Heart left ventricle (tissue), 16 donors: ENCODE measurements at regions not wholly inside any gene's neighbourhood (a gene's known extent, or its start where the extent isn't known, plus 50 kb on each side); places are given as distances from the start of the nearest gene placed in this dataset.

Source experiments
- ATAC-seq, 4 donors: fragments of 200-7000 bp; cut with Tn5 transposase; one replicate each; pipeline ENCODE4 v1.9.1; 2020 to 2022; ENCODE audit warnings: moderate library complexity in 4 of 4, mild to moderate bottlenecking in 3 of 4, moderate number of reproducible peaks in 1 of 4
- DNase-seq, 5 donors: peaks; one replicate each; pipeline ENCODE4 v3.0.0-alpha.2; 2020
- H3K27ac ChIP-seq, 12 donors: fragments of 200-600 bp; sonication (generic) in 4 of 12; one replicate each; pipeline versions ENCODE4 v1.5.0 to v1.8.0; 2016 to 2022; ENCODE audit warnings: mild to moderate bottlenecking in 2 of 12
- H3K27me3 ChIP-seq, 9 donors: fragments of 200-600 bp; sonication (generic) in 2 of 9; one replicate each; pipeline versions ENCODE4 v1.5.1 to v1.8.0; 2016 to 2022; ENCODE audit warnings: mild to moderate bottlenecking in 3 of 9
- H3K36me3 ChIP-seq, 9 donors: fragments of 200-600 bp; sonication (generic) in 2 of 9; one replicate each; pipeline versions ENCODE4 v1.5.0 to v1.8.0; 2018 to 2022; ENCODE audit warnings: mild to moderate bottlenecking in 2 of 9
- H3K4me1 ChIP-seq, 12 donors: fragments of 200-600 bp; sonication (generic) in 4 of 12; one replicate each; pipeline versions ENCODE4 v1.5.0 to v1.8.0; 2016 to 2022; ENCODE audit warnings: mild to moderate bottlenecking in 3 of 12
- H3K4me3 ChIP-seq, 12 donors: fragments of 200-600 bp; sonication (generic) in 4 of 12; one replicate each; pipeline versions ENCODE4 v1.5.0 to v1.8.0; 2017 to 2022; ENCODE audit warnings: mild to moderate bottlenecking in 9 of 12, moderate library complexity in 4 of 12
- H3K9me3 ChIP-seq, 12 donors: fragments of 200-600 bp; sonication (generic) in 4 of 12; one replicate each; pipeline versions ENCODE4 v1.5.0 to v1.8.0; 2016 to 2022; ENCODE audit warnings: mild to moderate bottlenecking in 1 of 12
- POLR2A ChIP-seq, 2 donors: fragments of 450-650 bp; IDR thresholded peaks; one replicate each; pipeline ENCODE4 v1.6.1; 2017; ENCODE audit warnings: antibody characterized with exemption in 2 of 2, mild to moderate bottlenecking in 2 of 2, moderate library complexity in 2 of 2
- WGBS, 4 donors: extraction: QIAGEN DNeasy Blood & Tissue Kit in 2 of 4; methylation state at CpG; one replicate each; pipeline versions ENCODE4 v1.1.5 to v1.1.7; 2013 to 2018; 5-methylcytosine and 5-hydroxymethylcytosine counted together
- intact Hi-C, 10 donors: fragments of 100-400 bp; cut with DNase I; formaldehyde crosslinking; loops; one replicate each; pipeline versions ENCODE4 v1.11.1 to v1.14.2; 2022
- TF ChIP-seq, protein P1 (sequence below), 12 donors: fragments of 200-600 bp; sonication (generic) in 4 of 12; IDR thresholded peaks; one replicate each; pipeline versions ENCODE4 v1.5.0 to v1.8.0; 2018 to 2022; ENCODE audit warnings: antibody characterized with exemption in 12 of 12, mild to moderate bottlenecking in 5 of 12
- donor health status: ischemic (EF 13 %, LVEDD 7.1; RV severe dilation, severe dysfunction).
- donor health status: healthy with polysubstance abuse.
- donor health status: DM: no; HTN: yes; CAD: no.
- donor health status: DM: no; HTN: no; CAD: no.
- donor health status: ischemic (EF 25% LVEDD 6.9; RV normal size, moderate dysfunction).
- donor health status: ischemic (EF 25% LVEDD 5.7; RV mildly dilated, moderate dysfunction).
- donor health status: healthy.
- donor health status: DM: yes; HTN: yes; CAD: no.
- donor health status: ischemic (EF 35%, LVEDD 5.7; RV mildly dilated, moderate dysfunction).
- donor health status: nonischemic (EF 11% LVEDD 7.7; RV severe dilation, severe dysfunction).
- donor health status: DM: yes; HTN: yes; CAD: no.
- donor health status: PGD.
- donor health status: ischemic (EF 29% LVEDD 5.4; RV normal size, mild dysfunction).
- donor health status: nonischemic (EF 23%, LVEDD 6.1; RV moderate dilation, normal function).

DNA sequence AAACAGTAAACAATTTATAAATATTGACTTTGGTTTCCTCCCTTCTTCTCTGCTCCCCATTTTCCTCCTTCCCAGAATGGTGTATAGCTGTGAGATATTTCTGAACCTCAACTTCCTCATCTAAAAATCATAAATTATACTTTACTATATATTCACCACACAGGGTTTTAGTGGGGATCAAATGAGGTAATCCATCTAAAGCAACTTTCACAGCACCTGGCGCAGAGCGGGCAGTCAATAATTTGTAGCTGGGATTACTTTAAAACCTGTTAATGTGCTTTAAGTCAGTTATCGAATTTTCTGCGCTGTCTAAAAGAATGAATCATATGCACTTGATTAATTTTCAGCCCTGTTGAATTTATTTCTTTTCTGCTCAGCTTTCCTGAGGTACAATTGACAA is 172.7 kb downstream of the PTEN start:
- Histone ChIP-seq H3K36me3 (no peaks in the 10 kb centered on the region), H3K4me1 (peaks cover 0 to 9% (median 3%) of the 10 kb centered on the region in 12 donors), H3K9me3 (no peaks in the 10 kb centered on the region), H3K27me3 (no peaks in the 10 kb centered on the region), H3K27ac (no peak overlapping the region), H3K4me3 (no peak overlapping the region)
- ATAC-seq = no peak
- TF ChIP-seq POLR2A (IDR thresholded peaks at IDR 0.05) = no peak
- TF ChIP-seq, protein P1, sequence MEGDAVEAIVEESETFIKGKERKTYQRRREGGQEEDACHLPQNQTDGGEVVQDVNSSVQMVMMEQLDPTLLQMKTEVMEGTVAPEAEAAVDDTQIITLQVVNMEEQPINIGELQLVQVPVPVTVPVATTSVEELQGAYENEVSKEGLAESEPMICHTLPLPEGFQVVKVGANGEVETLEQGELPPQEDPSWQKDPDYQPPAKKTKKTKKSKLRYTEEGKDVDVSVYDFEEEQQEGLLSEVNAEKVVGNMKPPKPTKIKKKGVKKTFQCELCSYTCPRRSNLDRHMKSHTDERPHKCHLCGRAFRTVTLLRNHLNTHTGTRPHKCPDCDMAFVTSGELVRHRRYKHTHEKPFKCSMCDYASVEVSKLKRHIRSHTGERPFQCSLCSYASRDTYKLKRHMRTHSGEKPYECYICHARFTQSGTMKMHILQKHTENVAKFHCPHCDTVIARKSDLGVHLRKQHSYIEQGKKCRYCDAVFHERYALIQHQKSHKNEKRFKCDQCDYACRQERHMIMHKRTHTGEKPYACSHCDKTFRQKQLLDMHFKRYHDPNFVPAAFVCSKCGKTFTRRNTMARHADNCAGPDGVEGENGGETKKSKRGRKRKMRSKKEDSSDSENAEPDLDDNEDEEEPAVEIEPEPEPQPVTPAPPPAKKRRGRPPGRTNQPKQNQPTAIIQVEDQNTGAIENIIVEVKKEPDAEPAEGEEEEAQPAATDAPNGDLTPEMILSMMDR (IDR thresholded peaks at IDR 0.05) = no peak
- intact Hi-C loops = no loop called here
- 94 to 98% (median 97%) methylated on average over 4 of the region's 4 CpGs for whole genome bisulfite sequencing, 4 donors
- no peak for DNase-seq

DNA sequence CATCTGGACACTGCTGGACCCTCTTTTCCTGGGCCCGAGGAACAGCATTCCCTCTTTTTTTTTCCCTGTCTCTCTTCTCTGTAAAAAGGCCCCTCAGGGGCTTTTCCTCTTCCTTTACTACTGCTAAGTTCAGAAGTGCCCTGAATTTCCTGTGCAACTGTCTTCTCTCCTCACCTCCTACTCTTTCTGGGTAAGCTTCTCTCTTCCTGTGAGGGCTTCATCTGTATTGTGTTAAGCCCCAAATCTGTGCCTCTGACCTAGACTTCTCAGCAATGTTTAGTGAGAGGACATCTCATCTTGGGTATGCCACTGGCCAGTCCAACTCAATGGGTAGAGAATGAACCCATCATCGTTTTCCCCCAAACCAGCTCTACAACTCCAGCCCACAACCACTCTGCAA is 174.2 kb downstream of the PTEN start:
- Histone ChIP-seq H3K4me1 (peaks cover 0 to 24% (median 14%) of the 10 kb centered on the region in 12 donors), H3K27ac (no peak overlapping the region), H3K36me3 (no peaks in the 10 kb centered on the region), H3K4me3 (no peak overlapping the region), H3K9me3 (no peaks in the 10 kb centered on the region), H3K27me3 (no peaks in the 10 kb centered on the region)
- DNase-seq (no peak), ATAC-seq (no peak)
- WGBS, 4 donors = 71 to 80% (median 79%) methylated on average over 2 of the region's 2 CpGs
- intact Hi-C loops = no loop called here
- TF ChIP-seq POLR2A (IDR thresholded peaks at IDR 0.05) = no peak
- TF ChIP-seq, protein P1 (IDR thresholded peaks at IDR 0.05) = no peak

DNA sequence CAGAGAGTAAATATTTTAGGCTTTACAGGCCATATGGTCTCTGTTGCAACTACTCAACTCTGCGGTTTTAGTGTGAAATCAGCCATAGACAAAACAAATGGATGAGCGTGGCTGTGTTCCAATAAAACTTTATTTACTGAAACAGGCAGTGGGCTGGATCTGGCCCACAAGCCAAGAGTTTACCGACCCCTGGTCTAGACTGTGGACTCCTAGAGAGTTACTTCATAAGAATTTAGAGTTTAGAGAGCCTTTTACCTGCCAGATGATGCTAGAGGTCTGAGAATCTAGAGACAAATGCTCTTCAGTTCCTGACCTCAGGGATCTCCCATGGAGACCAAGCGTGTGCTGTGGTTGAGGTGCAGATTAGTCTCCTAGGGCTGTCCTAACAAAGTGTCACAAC is 174.8 kb downstream of the PTEN start:
- Histone ChIP-seq H3K9me3 (no peaks in the 10 kb centered on the region), H3K4me1 (peaks cover 0 to 28% (median 16%) of the 10 kb centered on the region in 12 donors), H3K27me3 (no peaks in the 10 kb centered on the region), H3K36me3 (no peaks in the 10 kb centered on the region), H3K27ac (no peak overlapping the region), H3K4me3 (no peak overlapping the region)
- WGBS, 4 donors = 87 to 90% (median 88%) methylated on average over 4 of the region's 4 CpGs
- ATAC-seq (no peak), DNase-seq (no peak)
- TF ChIP-seq POLR2A (IDR thresholded peaks at IDR 0.05) = no peak
- TF ChIP-seq, protein P1 (IDR thresholded peaks at IDR 0.05) = no peak
- intact Hi-C loops = no loop called here

DNA sequence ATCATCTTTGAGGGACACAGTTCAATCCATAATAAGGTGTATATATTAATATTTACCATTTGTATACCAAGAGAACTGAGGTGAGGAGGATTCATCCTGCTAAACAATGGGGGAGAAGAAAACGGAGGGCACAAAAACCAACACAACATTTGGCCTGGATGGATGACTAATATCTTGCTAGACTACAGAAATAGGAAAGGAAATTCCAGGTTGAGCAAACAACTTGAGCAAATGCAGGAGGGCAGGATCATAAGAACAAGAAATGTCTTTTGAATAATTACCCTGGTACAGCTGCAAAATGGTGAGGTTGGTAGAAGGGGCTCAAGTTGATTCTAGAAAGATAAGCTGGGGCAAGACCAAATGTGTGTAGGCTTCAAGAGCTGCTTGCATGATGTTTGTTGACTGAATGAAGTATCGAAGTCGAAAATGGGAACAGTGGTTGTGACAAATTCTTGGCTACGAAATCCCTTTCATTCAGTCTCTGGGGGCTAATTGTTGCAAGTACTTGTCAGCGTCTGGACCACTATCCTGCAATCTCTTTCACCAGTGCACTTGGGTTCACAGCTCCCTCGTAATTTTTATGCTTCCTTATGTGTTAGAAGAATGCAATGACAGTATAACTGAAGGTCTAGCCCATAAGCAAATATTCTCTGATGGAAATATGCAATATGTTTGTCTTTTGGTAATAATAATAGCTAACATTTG is 176.2 kb downstream of the PTEN start:
- intact Hi-C loops = loop anchor here in 2 of 10 donors (5.0 to 10.0 kb wide), 4 partner anchors 175 to 195 kb away; partner anchors contain the start of genes KLLN (in 2 of the 2) and PTEN (in 2 of the 2)
- Histone ChIP-seq H3K9me3 (no peaks in the 10 kb centered on the region), H3K4me1 (peaks cover 0 to 35% (median 16%) of the 10 kb centered on the region in 12 donors), H3K4me3 (no peak overlapping the region), H3K27me3 (no peaks in the 10 kb centered on the region), H3K36me3 (no peaks in the 10 kb centered on the region), H3K27ac (peak overlapping the region in 1 of 12 donors; percentile 17)
- TF ChIP-seq POLR2A (IDR thresholded peaks at IDR 0.05) = no peak
- TF ChIP-seq, protein P1 (IDR thresholded peaks at IDR 0.05) = no peak
- DNase-seq (no peak), ATAC-seq (no peak)
- WGBS, 4 donors = 68 to 76% (median 73%) methylated on average over 6 of the region's 6 CpGs
